Stimulated activated CD8-positive, alpha-beta memory T cell treated with anti-CD3 and anti-CD28 coated beads, Interleukin-15, amount 100 ng/mL, for 24 hours (primary cell): ENCODE measurements at regions not wholly inside any gene's neighbourhood (a gene's known extent, or its start where the extent isn't known, plus 50 kb on each side); places are given as distances from the start of the nearest gene placed in this dataset.
"Not testable (repeated sequence)": the region's sequence is repeated elsewhere in the genome, so short reads cannot be mapped to it uniquely, and the experiment has no call there.

ENCODE experiments used
- DNase-seq: peaks from one replicate; pipeline ENCODE4 v3.0.0-alpha.2; 2020; ENCODE audit warnings: low read depth

- no peak for DNase-seq
Observed at GRCh38 chr5:72692651-72693442, 123.6 kb upstream of the TNPO1 start.

- no peak for DNase-seq
Observed at GRCh38 chr5:72692231-72692637, 124.2 kb upstream of the TNPO1 start.

GRCh38 chr5:72691751-72692150 lies 124.7 kb upstream of the TNPO1 start:
- DNase-seq = no peak

- no peak for DNase-seq
Observed at GRCh38 chr5:72688916-72689315, 127.5 kb upstream of the TNPO1 start.

- no peak for DNase-seq
Observed at GRCh38 chr5:72687288-72687687, 129.2 kb upstream of the TNPO1 start.

- no peak for DNase-seq
Observed at GRCh38 chr5:72682561-72682960, 133.9 kb upstream of the TNPO1 start.

- no peak for DNase-seq
Observed at GRCh38 chr5:72681781-72682180, 134.7 kb upstream of the TNPO1 start.

- DNase-seq = no peak
Observed at GRCh38 chr5:72677447-72677846, 139.0 kb upstream of the TNPO1 start.

GRCh38 chr5:72676831-72677230 lies 139.6 kb upstream of the TNPO1 start:
- not testable (repeated sequence) for DNase-seq

GRCh38 chr5:72673623-72674022 lies 142.8 kb upstream of the TNPO1 start:
- no peak for DNase-seq

- no peak for DNase-seq
Observed at GRCh38 chr5:72673180-72673579, 143.3 kb upstream of the TNPO1 start.

- no peak for DNase-seq
Observed at GRCh38 chr5:72667708-72668107, 148.8 kb upstream of the TNPO1 start.

- no peak for DNase-seq
Observed at GRCh38 chr5:72662936-72663335, 153.5 kb upstream of the TNPO1 start.

- no peak for DNase-seq
Observed at GRCh38 chr5:72662305-72662704, 154.2 kb upstream of the TNPO1 start.

GRCh38 chr5:72661405-72661804 lies 154.2 kb upstream of the ZNF366 start:
- no peak for DNase-seq

- DNase-seq = no peak
Observed at GRCh38 chr5:72659726-72660125, 152.5 kb upstream of the ZNF366 start.

GRCh38 chr5:72658761-72659540 lies 151.7 kb upstream of the ZNF366 start:
- no peak for DNase-seq

- DNase-seq = no peak
Observed at GRCh38 chr5:72658161-72658560, 151.0 kb upstream of the ZNF366 start.

- no peak for DNase-seq
Observed at GRCh38 chr5:72656756-72657513, 149.7 kb upstream of the ZNF366 start.

GRCh38 chr5:72656331-72656730 lies 149.1 kb upstream of the ZNF366 start:
- no peak for DNase-seq

- no peak for DNase-seq
Observed at GRCh38 chr5:72654231-72654630, 147.0 kb upstream of the ZNF366 start.

GRCh38 chr5:72653586-72653985 lies 146.4 kb upstream of the ZNF366 start:
- no peak for DNase-seq

- no peak for DNase-seq
Observed at GRCh38 chr5:72651779-72652178, 144.6 kb upstream of the ZNF366 start.
